ENCODE measurements at regions not wholly inside any gene's neighbourhood (a gene's known extent, or its start where the extent isn't known, plus 50 kb on each side); places are given as distances from the start of the nearest gene placed in this dataset.
"Not testable (repeated sequence)": the region's sequence is repeated elsewhere in the genome, so short reads cannot be mapped to it uniquely, and the experiment has no call there.

DNA sequence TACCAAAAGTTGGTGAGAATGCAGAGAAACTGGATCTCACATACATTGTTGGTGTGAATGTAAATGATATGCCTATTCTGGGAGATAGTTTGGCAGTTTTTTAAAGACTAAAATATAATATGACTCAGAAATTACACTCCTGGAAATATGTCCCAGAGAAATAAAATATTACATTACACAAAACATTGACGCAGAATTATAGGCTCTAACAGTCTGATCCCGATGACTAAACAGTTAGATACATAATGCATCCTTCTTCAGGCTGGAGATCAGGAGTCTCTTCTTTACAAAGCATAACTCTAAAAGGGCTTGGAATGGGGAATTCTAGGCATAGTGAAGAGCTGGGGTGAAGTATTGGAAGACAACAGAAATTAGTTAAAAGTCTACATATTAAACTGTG lies 586.2 kb upstream of the NECTIN3 start:
- intact Hi-C loops (cut with DNase I), result no loop called here
- no peak for DNase-seq (ENCODE audit: low spot score)

DNA sequence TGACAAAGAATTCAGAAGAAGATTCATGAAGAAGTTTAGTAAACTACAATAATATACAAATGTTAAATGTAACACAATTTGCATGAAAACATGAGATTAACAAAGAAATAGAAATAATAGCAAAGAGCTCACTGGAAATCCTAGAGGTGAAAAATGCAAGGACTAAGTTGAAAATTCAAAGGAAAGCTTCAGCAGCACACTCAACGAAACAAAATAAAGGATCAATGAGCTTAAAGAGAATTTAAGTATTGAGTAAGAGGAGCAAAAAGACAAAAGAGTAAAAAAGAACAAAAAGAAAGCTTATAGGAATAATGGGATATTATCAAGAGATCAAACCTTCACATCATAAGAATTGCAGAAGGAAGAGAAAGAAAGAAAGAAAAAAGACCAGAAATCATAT lies 583.8 kb upstream of the NECTIN3 start:
- intact Hi-C loops (cut with DNase I), result no loop called here
- DNase-seq (ENCODE audit: low spot score), result no peak

DNA sequence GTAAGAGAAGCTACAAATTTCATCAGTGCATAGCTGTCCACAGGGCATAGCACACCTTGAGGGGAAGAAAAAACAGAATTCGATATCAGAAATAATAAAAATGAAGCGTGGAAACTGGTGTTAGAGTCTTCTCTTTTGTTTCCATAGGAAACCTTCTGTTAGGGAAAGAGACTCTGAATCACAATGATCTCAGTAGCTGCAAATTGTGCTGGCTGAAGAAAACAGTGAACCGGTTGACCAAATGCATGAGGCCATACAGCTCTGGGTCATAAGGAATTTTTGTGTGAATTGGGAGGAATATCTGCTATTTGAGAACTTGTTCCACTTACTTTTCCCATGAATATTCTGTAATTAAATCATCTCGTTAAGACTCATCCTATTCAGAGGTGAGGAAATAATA lies 580.2 kb upstream of the NECTIN3 start:
- intact Hi-C loops (cut with DNase I), result no loop called here
- DNase-seq (ENCODE audit: low spot score), result no peak

DNA sequence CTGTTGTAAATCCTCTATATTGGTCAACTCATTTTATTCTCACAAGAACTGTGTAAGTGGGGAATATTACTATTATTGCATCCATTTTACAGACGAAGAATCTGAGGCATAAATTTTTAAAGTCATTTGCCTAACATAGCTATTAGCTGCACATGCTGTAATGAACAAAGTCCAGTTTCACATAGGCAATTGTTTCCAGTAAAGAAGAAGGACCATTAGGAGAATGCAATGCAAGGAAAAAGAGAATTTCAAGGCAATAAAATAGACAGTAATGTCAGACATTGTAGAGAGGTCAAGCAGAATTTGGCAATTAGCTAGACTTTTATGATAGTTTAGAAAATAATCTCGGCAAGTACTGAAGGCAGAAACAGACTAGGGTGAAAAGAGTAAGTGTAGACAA lies 578.7 kb upstream of the NECTIN3 start:
- no peak for DNase-seq (ENCODE audit: low spot score)
- intact Hi-C loops (cut with DNase I), result no loop called here

DNA sequence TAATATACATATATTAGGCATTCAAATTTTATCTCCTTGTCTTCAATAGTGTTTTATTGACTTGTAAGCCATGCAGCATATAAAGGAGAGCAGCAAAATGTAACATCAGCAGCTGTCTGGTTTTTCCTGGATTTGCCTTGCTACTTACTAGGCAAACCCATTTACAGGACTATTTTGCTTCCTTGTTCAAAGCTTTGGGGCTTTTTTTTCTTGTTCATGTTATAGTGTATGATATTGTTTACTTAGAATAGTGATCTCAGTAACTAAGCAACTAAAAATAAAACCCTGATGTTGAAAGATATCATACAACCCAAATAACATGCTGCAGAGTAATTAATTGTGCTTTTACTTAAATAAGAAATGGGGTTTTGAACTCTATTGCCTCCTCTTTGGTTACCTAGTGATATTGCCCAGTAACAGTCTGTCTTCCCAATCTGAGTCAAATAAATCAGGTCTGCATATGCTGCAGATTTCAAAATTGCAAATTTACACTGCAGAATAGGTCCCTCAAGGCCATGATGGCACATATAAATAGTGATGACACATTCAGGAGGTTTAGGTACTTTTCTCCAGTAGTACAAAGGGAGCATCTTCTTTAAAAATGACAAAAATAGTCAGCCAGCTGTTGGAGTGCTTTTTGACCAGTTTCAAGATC lies 578.1 kb upstream of the NECTIN3 start:
- no peak for DNase-seq (ENCODE audit: low spot score)
- intact Hi-C loops (cut with DNase I), result no loop called here

DNA sequence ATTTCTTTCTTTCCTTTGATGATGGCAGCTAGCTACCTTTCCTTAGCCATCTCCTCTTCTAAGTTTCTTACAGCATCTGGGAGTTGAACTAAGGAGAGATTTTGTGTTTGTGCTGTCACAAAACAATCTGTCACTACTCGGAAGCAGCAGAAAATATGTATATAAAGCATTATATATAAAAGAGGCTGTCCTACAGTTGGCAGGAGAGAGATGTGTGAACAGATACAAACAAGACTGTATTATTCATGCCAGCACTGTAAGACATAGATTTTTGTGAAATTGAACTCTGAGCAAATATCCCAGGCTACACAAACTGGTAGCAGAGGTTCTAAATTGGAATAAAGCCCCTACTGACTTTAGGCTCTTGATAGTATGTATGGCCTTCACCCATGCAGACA lies 577.5 kb upstream of the NECTIN3 start:
- intact Hi-C loops (cut with DNase I), result no loop called here
- DNase-seq (ENCODE audit: low spot score), result no peak

DNA sequence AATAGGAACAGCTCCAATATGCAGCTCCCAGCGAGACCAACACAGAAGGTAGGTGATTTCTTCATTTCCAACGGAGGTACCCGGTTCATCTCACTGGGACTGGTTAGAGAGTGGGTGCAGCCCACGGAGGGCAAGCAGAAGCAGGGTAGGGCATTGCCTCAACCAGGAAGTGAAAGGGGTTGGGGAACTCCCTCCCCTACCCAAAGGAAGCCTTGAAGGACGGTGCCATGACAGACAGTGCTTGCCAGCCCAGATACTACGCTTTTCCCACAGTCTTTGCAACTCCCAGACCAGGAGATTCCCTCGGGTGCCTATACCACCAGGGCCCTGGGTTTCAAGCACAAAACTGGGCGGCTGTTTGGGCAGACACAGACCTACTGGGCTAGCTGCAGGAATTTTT lies 576.9 kb upstream of the NECTIN3 start:
- intact Hi-C loops (cut with DNase I), result no loop called here
- DNase-seq (ENCODE audit: low spot score), result no peak

DNA sequence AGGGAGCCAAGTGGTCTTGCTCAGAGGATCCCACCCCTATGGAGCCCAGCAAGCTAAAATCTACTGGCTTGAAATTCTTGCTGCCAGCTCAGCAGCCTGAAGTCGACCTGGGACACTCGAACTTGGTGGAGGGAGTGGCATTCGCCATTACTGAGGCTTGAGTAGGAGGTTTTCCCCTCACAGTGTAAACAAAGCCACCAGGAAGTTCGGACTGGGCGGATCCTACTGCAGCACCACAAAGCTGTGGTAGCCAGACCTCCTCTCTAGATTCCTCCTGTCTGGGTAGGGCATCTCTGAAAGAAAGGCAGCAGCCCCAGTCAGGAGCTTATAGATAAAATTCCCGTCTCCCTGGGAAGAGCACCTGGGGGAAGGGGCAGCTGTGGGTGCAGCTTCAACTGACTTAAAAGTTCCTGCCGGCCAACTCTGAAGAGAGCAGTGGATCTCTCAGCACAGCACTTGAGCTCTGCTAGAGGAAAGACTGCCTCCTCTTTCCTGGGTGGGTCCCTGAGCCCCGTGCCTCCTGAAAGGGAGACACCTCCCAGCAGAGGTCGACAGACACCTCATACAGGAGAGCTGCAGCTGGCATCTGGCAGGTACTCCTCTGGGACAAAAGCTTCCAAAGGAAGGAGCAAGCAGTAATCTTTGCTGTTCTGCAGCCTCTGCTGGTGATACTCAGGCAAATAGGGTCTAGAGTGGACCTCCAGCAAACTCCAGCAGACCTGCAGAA lies 576.3 kb upstream of the NECTIN3 start:
- no peak for DNase-seq (ENCODE audit: low spot score)
- intact Hi-C loops (cut with DNase I), result no loop called here

DNA sequence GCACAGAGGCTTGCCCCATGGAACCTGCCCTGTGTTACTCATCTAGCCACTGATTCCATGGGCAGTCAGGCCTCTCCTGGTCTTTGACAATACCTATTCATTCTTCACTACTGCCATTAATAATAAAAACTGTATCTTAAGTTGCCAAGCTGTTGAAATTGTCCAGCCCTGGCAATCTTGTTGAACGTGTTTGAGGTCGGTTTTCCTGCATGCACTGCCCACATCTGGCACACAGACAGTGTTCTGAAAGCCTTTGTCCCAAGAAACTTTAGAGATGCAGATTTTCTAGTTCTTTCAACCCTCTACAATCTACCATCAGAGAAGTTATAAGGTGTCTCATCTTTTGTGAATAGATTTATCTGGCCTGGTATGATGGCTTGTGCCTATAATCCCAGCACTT lies 567.2 kb upstream of the NECTIN3 start:
- intact Hi-C loops (cut with DNase I), result no loop called here
- DNase-seq (ENCODE audit: low spot score), result no peak

DNA sequence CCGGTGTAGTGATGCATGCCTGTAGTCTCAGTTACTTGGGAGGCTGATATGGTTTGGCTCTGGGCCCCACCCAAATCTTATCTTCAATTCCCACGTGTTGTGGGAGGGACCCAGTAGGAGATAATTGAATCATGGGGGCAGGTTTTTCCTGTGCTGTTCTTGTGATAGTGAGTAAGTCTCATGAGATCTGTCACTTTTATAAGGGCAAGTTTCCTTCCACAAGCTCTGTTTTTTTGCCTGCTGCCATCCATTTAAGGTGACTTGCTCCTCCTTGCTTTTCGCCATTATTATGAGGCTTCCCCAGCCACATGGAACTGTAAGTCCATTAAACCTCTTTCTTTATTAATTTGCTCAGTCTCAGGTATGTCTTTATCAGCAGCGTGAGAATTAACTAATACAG lies 566.7 kb upstream of the NECTIN3 start:
- intact Hi-C loops (cut with DNase I), result no loop called here

DNA sequence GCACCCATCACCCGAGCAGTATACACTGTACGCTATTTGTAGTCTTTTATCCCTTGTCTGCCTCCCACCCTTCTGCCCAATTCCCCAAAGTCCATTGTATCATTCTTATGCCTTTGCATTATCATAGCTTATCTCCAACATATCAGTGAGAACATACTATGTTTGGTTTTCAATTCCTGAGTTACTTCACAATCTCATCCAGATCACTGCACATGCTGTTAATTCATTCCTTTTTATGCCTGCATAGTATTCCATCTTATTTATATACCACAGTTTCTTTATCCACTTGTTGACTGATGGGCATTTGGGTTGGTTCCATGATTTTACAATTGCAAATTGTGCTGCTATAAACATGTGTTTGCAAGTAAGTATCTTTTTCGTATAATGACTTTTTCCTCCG lies 564.7 kb upstream of the NECTIN3 start:
- DNase-seq (ENCODE audit: low spot score), result no peak
- intact Hi-C loops (cut with DNase I), result no loop called here

More for the DNA sequence above, 566.7 kb upstream of the NECTIN3 start:
- no peak for DNase-seq (ENCODE audit: low spot score)

DNA sequence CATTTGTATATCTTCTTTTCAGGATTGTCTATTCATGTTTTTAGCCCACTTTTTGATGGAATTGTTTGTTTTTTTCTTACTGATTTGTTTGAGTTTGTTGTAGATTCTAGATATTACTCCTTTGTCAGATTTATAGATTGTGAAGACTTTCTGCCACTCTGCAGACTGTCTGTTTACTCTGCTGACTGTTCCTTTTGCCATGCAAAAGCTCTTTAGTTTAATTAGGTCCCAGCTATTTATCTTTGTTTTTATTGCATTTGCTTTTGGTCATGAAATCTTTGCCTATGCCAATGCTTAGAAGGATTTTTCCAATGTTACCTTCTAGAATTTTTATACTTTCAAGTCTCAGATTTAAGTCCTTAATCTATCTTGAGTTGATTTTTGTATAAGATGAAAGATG lies 564.0 kb upstream of the NECTIN3 start:
- DNase-seq (ENCODE audit: low spot score); intact Hi-C loops (cut with DNase I): not testable (repeated sequence)

DNA sequence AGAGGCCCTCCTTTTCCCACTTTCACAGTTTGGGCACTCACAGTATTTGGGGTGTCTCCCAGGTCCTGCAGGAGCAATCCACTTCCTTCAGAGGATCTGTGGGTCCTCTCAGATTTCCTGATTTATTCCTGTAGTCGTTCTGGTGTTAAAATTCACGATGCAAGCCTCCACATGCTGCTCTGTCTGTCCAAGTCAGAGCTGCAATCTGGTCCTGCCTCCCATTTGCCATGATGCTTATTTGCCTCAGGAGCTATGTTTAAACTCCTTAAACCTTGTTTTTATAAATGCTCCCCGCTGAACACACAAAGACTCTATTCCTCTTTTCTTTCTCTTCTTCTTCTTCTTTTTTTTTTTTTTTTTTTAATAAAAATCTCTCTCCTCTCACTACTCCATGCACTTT lies 558.7 kb upstream of the NECTIN3 start:
- intact Hi-C loops (cut with DNase I), result no loop called here
- no peak for DNase-seq (ENCODE audit: low spot score)

DNA sequence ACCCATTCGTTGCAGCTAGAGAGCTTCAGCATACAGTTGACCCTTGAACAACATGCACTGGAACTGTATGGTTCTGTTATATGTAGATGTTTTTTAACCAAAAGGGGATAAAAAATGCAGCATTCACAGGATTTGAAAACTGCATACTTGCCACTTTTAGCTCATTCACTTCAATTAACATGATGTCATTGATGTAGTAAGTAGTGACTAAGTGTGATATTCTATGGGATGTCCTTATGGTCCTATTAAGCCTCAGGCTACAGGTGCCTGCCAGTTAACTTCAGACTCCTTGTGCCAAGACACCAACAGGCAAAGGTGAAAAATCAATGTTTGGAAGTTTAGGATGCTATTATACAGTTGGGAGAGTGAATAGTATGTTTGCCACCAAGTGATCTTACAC lies 553.6 kb upstream of the NECTIN3 start:
- DNase-seq (ENCODE audit: low spot score), result no peak
- intact Hi-C loops (cut with DNase I), result no loop called here

DNA sequence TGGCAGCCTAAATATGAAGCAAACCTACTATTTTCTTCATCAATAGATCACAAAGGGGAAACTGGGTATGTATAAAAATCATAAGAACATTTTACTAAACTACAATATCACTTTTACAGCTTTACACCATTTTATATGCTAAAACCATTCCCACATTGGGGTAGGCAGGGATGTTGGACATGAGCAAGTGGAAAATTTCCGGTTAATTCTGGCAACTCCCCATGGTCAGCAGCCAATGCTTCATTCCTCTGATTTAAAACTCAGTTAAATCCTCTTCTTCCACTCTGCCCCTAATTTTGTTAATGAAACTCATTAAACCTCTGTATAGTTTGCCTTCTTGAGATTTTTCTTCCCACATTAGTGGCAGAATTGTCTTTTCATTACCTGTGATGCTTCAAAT lies 552.5 kb upstream of the NECTIN3 start:
- intact Hi-C loops (cut with DNase I), result no loop called here
- no peak for DNase-seq (ENCODE audit: low spot score)

DNA sequence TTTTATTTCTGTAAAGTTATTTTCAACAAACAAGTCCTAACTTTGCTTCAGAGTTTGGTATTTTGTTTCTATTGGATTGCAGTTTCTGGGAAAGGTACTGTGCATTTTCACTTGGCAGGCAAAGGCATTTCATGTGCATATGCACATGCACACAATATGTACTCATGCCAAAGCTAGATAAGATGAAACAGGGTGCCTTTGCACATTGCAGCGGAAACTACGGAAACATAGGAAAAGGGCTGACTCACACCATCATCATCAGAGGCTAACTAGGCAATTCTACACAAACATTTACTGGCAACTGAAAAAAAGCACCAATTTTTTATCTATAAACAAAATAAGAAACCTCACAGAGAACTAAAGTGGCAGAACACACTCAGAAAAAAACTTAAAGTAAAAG lies 550.6 kb upstream of the NECTIN3 start:
- DNase-seq (ENCODE audit: low spot score), result no peak
- intact Hi-C loops (cut with DNase I), result no loop called here

DNA sequence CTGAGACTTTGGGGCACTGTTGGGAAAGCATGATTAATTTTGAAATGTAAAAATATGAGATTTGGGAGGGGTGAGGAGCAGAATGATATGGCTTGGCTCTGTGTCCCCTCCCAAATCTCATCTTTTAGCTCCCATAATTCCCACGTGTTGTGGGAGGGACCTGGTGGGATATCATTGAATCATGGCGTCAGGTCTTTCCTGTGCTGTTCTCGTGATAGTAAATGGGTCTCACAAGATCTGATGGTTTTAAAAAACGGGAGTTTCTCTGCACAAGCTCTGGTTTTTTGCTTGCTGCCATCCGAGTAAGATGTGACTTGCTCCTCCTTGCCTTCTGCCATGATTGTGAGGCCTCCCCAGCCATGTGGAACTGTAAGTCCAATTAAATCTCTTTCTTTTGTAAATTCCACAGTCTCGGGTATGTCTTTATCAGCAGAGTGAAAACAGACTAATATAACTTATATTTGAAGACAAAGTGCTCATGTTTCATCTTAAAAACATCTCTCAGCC lies 546.0 kb upstream of the NECTIN3 start:
- intact Hi-C loops (cut with DNase I); DNase-seq (ENCODE audit: low spot score): not testable (repeated sequence)

DNA sequence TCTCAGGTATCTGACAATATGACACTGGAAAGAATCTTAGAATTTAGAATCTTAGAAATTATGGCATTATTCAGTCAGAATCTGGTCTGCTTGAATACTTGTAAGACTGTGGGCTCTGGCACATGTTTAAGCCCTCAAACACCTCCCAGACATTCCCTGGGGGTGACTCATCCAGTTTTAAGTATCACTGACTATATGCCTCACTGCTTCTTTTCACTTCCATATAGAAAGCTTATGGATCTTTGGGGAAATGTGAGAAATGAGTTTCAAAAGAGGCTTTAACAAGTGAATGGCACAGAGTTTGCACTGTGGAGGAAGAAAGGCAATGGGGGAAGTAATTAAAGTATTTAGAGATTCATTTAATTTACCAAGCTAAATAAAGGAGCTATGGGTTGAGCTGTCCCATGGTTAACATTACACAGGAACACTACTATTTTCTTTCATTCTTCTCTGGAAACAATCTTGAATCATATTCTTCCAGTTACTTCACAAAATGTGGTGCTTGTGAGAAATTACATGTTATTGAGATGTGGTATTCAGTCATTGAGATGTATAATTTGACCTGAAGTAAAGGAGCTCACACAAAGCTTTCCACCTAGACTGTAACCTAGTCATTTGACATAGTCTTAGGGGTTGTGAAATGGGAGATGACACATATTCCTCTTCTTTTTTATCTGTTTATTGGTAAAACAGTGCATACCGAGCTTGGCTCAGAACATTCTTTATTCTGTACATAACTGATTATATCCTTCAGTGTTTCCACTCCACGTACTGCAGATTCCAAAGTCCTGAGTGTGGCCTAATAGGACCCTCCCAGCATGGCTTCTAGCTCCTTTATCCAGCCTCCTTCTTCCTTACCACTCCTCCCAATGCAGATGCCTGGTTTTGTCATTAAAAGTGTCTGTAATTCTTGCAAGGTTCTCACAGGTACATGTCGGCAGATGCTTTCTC lies 544.6 kb upstream of the NECTIN3 start:
- intact Hi-C loops (cut with DNase I), result no loop called here
- no peak for DNase-seq (ENCODE audit: low spot score)

DNA sequence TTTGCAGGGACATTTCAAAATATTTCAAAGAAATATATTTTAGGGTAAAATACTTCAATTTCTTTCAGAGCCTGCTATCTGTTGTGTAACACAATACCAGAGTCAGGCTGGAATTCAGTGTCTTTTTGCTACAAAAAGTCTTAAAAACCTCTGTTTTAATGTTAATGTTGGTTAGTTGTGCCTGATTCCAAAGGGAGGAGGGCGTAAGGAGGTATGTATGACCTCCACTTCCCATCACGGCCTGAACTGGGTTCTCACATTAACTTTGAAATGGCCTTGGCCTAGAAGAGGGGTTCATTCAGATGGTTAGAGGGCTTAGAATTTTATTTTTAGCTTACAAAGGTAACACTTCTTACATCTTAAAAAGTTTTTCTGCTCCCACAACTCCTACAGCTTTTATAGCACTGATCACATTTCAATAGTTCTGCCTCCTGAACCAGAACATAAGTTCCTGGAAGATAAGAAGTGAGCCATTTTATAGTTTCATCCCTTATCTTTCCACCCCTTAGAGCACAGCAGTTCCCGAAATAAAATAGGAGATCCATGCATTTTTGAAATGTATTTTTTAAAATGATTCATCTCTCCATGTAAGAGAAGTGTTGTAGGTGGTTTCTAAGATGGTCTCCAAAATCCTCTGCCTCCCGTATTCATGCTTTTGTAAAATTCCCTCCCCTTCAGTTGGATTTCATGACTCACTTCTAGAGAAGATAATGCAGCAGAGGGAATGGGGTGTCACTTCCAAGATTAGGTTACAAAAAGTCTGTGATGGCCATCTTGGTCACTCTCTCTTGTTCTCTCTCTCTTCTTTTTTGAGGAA lies 543.1 kb upstream of the NECTIN3 start:
- DNase-seq (ENCODE audit: low spot score), result no peak
- intact Hi-C loops (cut with DNase I), result no loop called here

DNA sequence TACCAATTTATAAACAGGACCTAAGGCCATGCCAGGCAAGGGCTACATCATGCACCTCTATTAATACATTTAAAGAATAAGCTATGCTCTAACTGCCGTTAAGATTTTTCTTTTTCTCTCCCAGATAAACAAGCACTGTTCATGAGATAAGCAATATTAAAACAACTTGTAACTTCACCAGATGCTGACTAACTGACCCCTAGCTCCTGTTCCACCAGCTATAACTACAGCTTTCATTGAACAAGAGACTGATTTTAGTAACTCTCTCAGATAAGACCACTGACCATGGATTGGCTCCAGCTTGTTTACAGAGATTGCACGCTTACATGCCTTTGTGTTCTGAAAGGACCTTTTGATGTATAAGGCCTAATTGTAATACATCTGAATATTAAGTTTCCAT lies 540.7 kb upstream of the NECTIN3 start:
- intact Hi-C loops (cut with DNase I), result no loop called here
- DNase-seq (ENCODE audit: low spot score), result no peak
